HCT116 (cell line): ENCODE measurements at regions not wholly inside any gene's neighbourhood (a gene's known extent, or its start where the extent isn't known, plus 50 kb on each side); places are given as distances from the start of the nearest gene placed in this dataset.

Source experiments
- ATAC-seq: fragments of 200-7000 bp; cut with Tn5 transposase; 2 replicates; pipeline ENCODE4 v1.9.1; 2020; ENCODE audit warnings: mild to moderate bottlenecking, moderate library complexity
- BruUV-seq: library from RNA; stranded (reverse); fragments of 400-500 nt; replicated peaks from 2 replicates; lab custom pipeline; 2021; lab: Mats Ljungman, UMichigan
- CTCF ChIA-PET: fragments of 300-600 bp; sonication (Branson Sonifier 250); formaldehyde crosslinking; loops from one replicate; lab custom pipeline; 2021; ENCODE audit warnings: antibody characterized with exemption; lab: Charles Lee
- POLR2A ChIA-PET: fragments of 300-600, 350-600 bp; sonication (Branson Sonifier 250); formaldehyde crosslinking; loops from one replicate; lab custom pipeline; 2021; ENCODE audit warnings: antibody characterized with exemption; lab: Charles Lee
- RAD21 ChIA-PET, 2 experiments: fragments of 300-600 bp; sonication (Branson Sonifier 250); formaldehyde crosslinking; loops; one replicate each; lab custom pipeline; 2023; ENCODE audit warnings: low total read pairs in 2 of 2; ENCODE audit not compliant: uncharacterized antibody in 2 of 2, unreplicated experiment in 2 of 2, low non-redundant PET in 1 of 2; lab: Charles Lee
- DNase-seq: peaks from one replicate; pipeline ENCODE4 v3.0.0-alpha.2; 2010; ENCODE audit warnings: low read depth, low spot score
- H2AFZ ChIP-seq: fragments of 200-600 bp; shearing (Covaris generic), sonication (generic); 2 replicates; pipeline ENCODE4 v1.6.1; 2017; ENCODE audit warnings: low read depth, mixed run types, mixed read lengths, antibody characterized with exemption, low read length; ENCODE audit not compliant: poor library complexity, severe bottlenecking
- H3K27ac ChIP-seq: 2 replicates; pipeline ENCODE4 v1.5.1; 2012; ENCODE audit warnings: low read depth, low read length
- H3K27me3 ChIP-seq: fragments of 200-600 bp; sonication (generic); 2 replicates; pipeline ENCODE4 v1.6.1; 2016; ENCODE audit warnings: mixed run types, low read length, mixed read lengths; ENCODE audit not compliant: insufficient read depth
- H3K36me3 ChIP-seq, 2 experiments: fragments of 200-500 bp in 1 of 2; fragments of 200-600 bp in 1 of 2; sonication (Bioruptor generic) in 1 of 2; sonication (generic) in 1 of 2; 2 replicates each; pipeline versions ENCODE4 v1.5.1 to v1.6.1; 2014 to 2016; ENCODE audit warnings: low read length in 2 of 2, inconsistent platforms in 1 of 2, mixed read lengths in 1 of 2, mixed run types in 1 of 2; ENCODE audit not compliant: insufficient read depth in 2 of 2, control insufficient read depth in 1 of 2
- H3K4me1 ChIP-seq, 2 experiments: fragments of 200-600 bp in 1 of 2; sonication (generic) in 1 of 2; 2 replicates each; pipeline versions ENCODE4 v1.5.1 to v1.6.1; 2012 to 2017; ENCODE audit warnings: low read length in 2 of 2, inconsistent platforms in 1 of 2, mild to moderate bottlenecking in 1 of 2, mixed read lengths in 1 of 2, mixed run types in 1 of 2, moderate library complexity in 1 of 2; ENCODE audit not compliant: insufficient read depth in 2 of 2, control insufficient read depth in 1 of 2
- H3K4me2 ChIP-seq: fragments of 200-600 bp; sonication (generic); 2 replicates; pipeline ENCODE4 v1.6.1; 2017; ENCODE audit warnings: mixed run types, low read length, mixed read lengths
- H3K4me3 ChIP-seq, 2 experiments: fragments of 200-600 bp in 1 of 2; sonication (generic) in 1 of 2; replicated peaks in 1 of 2; 2 replicates each; pipeline ENCODE4 v1.5.1; 2011 to 2016; ENCODE audit warnings: low read length in 2 of 2, control low read depth in 1 of 2, low read depth in 1 of 2, mild to moderate bottlenecking in 1 of 2, mixed read lengths in 1 of 2, mixed run types in 1 of 2
- H3K79me2 ChIP-seq: fragments of 200-600 bp; sonication (generic); 2 replicates; pipeline ENCODE4 v1.6.1; 2017; ENCODE audit warnings: mild to moderate bottlenecking, mixed run types, low read length, moderate library complexity, mixed read lengths; ENCODE audit not compliant: insufficient read depth
- H3K9ac ChIP-seq: fragments of 200-600 bp; sonication (generic); 2 replicates; pipeline ENCODE4 v1.6.1; 2016; ENCODE audit warnings: low read length, mixed read lengths
- H3K9me2 ChIP-seq: fragments of 200-600 bp; sonication (generic), shearing (Covaris generic); 2 replicates; pipeline ENCODE4 v1.6.1; 2017; ENCODE audit warnings: mixed run types, mild to moderate bottlenecking, moderate library complexity; ENCODE audit not compliant: insufficient read depth
- H3K9me3 ChIP-seq, 2 experiments: fragments of 200-500 bp in 1 of 2; fragments of 200-600 bp in 1 of 2; sonication (Bioruptor generic) in 1 of 2; sonication (generic) in 1 of 2; 2 replicates each; pipeline ENCODE4 v1.6.1; 2014 to 2017; ENCODE audit warnings: low read length in 2 of 2, mixed read lengths in 2 of 2, inconsistent platforms in 1 of 2, low read depth in 1 of 2, mild to moderate bottlenecking in 1 of 2, mixed run types in 1 of 2, moderate library complexity in 1 of 2; ENCODE audit not compliant: control insufficient read depth in 1 of 2, insufficient read depth in 1 of 2
- H4K20me1 ChIP-seq: fragments of 200-600 bp; sonication (generic), shearing (Covaris generic); 2 replicates; pipeline ENCODE4 v1.6.1; 2017; ENCODE audit warnings: mixed run types, mild to moderate bottlenecking, moderate library complexity; ENCODE audit not compliant: insufficient read depth
- ATF3 ChIP-seq: IDR thresholded peaks from 2 replicates; pipeline ENCODE4 v1.6.1; 2012
- CBX3 ChIP-seq: IDR thresholded peaks from 2 replicates; pipeline ENCODE4 v1.6.1; 2012; ENCODE audit warnings: low read depth
- CEBPB ChIP-seq: IDR thresholded peaks from 2 replicates; pipeline ENCODE4 v1.6.1; 2012; ENCODE audit warnings: low read depth
- CTCF ChIP-seq, 3 experiments: fragments of 200-600 bp in 1 of 3; sonication (generic) in 1 of 3; IDR thresholded peaks in 2 of 3; conservative IDR thresholded peaks in 1 of 3; 2 replicates each; pipeline ENCODE4 v1.5.1; 2012 to 2017; ENCODE audit warnings: low read depth in 2 of 3, low read length in 2 of 3, antibody characterized with exemption in 1 of 3, borderline replicate concordance in 1 of 3, control low read depth in 1 of 3, mild to moderate bottlenecking in 1 of 3, mixed read lengths in 1 of 3, mixed run types in 1 of 3, moderate library complexity in 1 of 3; ENCODE audit not compliant: insufficient read depth in 1 of 3
- EGR1 ChIP-seq: IDR thresholded peaks from 2 replicates; pipeline ENCODE4 v1.6.1; 2012; ENCODE audit warnings: low read depth
- ELF1 ChIP-seq: IDR thresholded peaks from 2 replicates; pipeline ENCODE4 v1.6.1; 2012; ENCODE audit warnings: low read depth, borderline replicate concordance
- EZH2 ChIP-seq: fragments of 200-600 bp; sonication (generic); IDR thresholded peaks from 2 replicates; pipeline ENCODE4 v1.6.1; 2017; ENCODE audit warnings: antibody characterized with exemption, mixed run types
- EZH2phosphoT487 ChIP-seq: fragments of 200-600 bp; IDR thresholded peaks from 2 replicates; pipeline ENCODE4 v1.6.1; 2018; ENCODE audit warnings: antibody characterized with exemption, borderline replicate concordance
- FOSL1 ChIP-seq: IDR thresholded peaks from 2 replicates; pipeline ENCODE4 v1.6.1; 2012; ENCODE audit warnings: low read depth
- JUND ChIP-seq: IDR thresholded peaks from 2 replicates; pipeline ENCODE4 v1.6.1; 2012
- MAX ChIP-seq: IDR thresholded peaks from 2 replicates; pipeline ENCODE4 v1.6.1; 2012
- POLR2AphosphoS5 ChIP-seq: IDR thresholded peaks from 2 replicates; pipeline ENCODE4 v1.6.1; 2011; ENCODE audit warnings: mild to moderate bottlenecking, low read depth, low read length, moderate library complexity
- RAD21 ChIP-seq: IDR thresholded peaks from 2 replicates; pipeline ENCODE4 v1.6.1; 2012; ENCODE audit warnings: low read depth, mild to moderate bottlenecking
- REST ChIP-seq: IDR thresholded peaks from 2 replicates; pipeline ENCODE4 v1.6.1; 2012; ENCODE audit warnings: low read depth
- SIN3A ChIP-seq: IDR thresholded peaks from 2 replicates; pipeline ENCODE4 v1.6.1; 2012; ENCODE audit warnings: low read depth
- SP1 ChIP-seq: IDR thresholded peaks from 2 replicates; pipeline ENCODE4 v1.6.1; 2012; ENCODE audit warnings: low read depth
- SRF ChIP-seq: IDR thresholded peaks from 2 replicates; pipeline ENCODE4 v1.6.1; 2012; ENCODE audit warnings: low read depth
- TCF7L2 ChIP-seq: IDR thresholded peaks from 2 replicates; pipeline ENCODE4 v1.7.0; 2011; ENCODE audit warnings: borderline replicate concordance, inconsistent platforms; ENCODE audit not compliant: insufficient read depth, insufficient read length; ENCODE audit errors: extremely low read depth
- YY1 ChIP-seq: IDR thresholded peaks from 2 replicates; pipeline ENCODE4 v1.6.1; 2011; ENCODE audit warnings: low read length, low read depth, moderate library complexity, mild to moderate bottlenecking; ENCODE audit not compliant: insufficient replicate concordance; ENCODE audit errors: extremely low read depth
- ZFX ChIP-seq: fragments of 450-650 bp; IDR thresholded peaks from 2 replicates; pipeline ENCODE4 v1.6.1; 2017
- intact Hi-C: fragments of 100-400 bp; cut with micrococcal nuclease; formaldehyde crosslinking; loops from 2 replicates; pipeline ENCODE4 v1.10.0; 2022

GRCh38 chr16:60902114-60902513 lies 1134.1 kb downstream of the CDH8 start:
- Histone ChIP-seq H2AFZ (no peak overlapping the region), H3K9me3 (peaks cover 13 to 26% of the 10 kb centered on the region in 2 experiments; a peak in 2 of 4 replicates), H3K36me3 (no peaks in the 10 kb centered on the region), H3K4me1 (no peaks in the 10 kb centered on the region), H3K4me3 (no peak overlapping the region), H4K20me1 (no peaks in the 10 kb centered on the region; the same call in 1 of the 2 replicates), H3K27ac (no peak overlapping the region), H3K4me2 (no peak overlapping the region), H3K9ac (no peak overlapping the region), H3K79me2 (no peaks in the 10 kb centered on the region), H3K9me2 (no peaks in the 10 kb centered on the region), H3K27me3 (no peaks in the 10 kb centered on the region)
- ChIA-PET POLR2A (no interaction called here), CTCF (no interaction called here), RAD21 (no interaction called here)
- ATAC-seq (no peak), DNase-seq (no peak)
- intact Hi-C loops, result no loop called here
- BruUV-seq, result no TSS peak
- no peak for TF ChIP-seq POLR2AphosphoS5
- TF ChIP-seq JUND, result no peak
- TF ChIP-seq CTCF (IDR thresholded peaks at IDR 0.05 in 2 of 3, conservative IDR thresholded peaks at IDR 0.05 in 1 of 3; ENCODE audit: borderline replicate concordance in 1 of 3, insufficient read depth in 1 of 3, low read depth in 2 of 3, low read length in 2 of 3), result no peak
- TF ChIP-seq FOSL1, result no peak
- no peak for TF ChIP-seq SIN3A
- no peak for TF ChIP-seq RAD21
- TF ChIP-seq MAX, result no peak
- no peak for TF ChIP-seq ATF3
- TF ChIP-seq CEBPB, result no peak
- TF ChIP-seq EZH2, result no peak
- no peak for TF ChIP-seq ZFX
- TF ChIP-seq CBX3, result no peak
- no peak for TF ChIP-seq SRF
- no peak for TF ChIP-seq YY1
- TF ChIP-seq SP1, result no peak
- no peak for TF ChIP-seq ELF1
- TF ChIP-seq REST, result no peak
- no peak for TF ChIP-seq EGR1
- TF ChIP-seq EZH2phosphoT487, result no peak
- no peak for TF ChIP-seq TCF7L2
